ENCODE measurements at regions not wholly inside any gene's neighbourhood (a gene's known extent, or its start where the extent isn't known, plus 50 kb on each side); places are given as distances from the start of the nearest gene placed in this dataset.

DNA sequence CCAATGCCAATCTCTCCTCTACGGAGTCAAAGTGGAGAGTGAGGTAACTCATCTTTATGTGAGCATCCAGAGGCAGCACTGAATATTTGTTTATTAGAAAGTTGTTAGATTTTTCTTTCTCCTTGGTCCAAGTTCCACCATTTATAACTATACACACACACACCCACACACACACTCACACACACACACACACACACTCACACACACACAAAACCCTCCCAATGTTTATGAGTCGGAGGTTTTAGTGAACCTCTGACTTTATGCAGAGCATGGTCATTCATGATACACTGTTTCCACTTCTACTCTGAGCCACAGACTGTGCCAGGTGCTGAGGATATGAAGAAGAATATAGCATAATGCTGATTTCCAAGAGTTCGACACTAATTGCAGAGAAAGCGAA is 132.9 kb upstream of the CCDC68 start:
- DNase-seq (ENCODE audit: low spot score) (no peak), ATAC-seq (no peak)
- H3K4me1 ChIP-seq (ENCODE audit: insufficient read depth) = no peaks in the 10 kb centered on the region
- no peak overlapping the region for H3K27ac Mint-ChIP-seq
- H3K27me3 ChIP-seq (ENCODE audit: insufficient read depth) = no peaks in the 10 kb centered on the region
- H3K4me1 Mint-ChIP-seq = peaks cover 9% of the 10 kb centered on the region
- no peaks in the 10 kb centered on the region for H4K20me1 ChIP-seq (replicated peaks; ENCODE audit: insufficient read depth)
- no peak for TF ChIP-seq NANOG (IDR thresholded peaks at IDR 0.05; ENCODE audit: borderline replicate concordance)
- TF ChIP-seq EZH2phosphoT487 (IDR thresholded peaks at IDR 0.05; ENCODE audit: unreplicated experiment) = no peak
- TF ChIP-seq, protein P1, sequence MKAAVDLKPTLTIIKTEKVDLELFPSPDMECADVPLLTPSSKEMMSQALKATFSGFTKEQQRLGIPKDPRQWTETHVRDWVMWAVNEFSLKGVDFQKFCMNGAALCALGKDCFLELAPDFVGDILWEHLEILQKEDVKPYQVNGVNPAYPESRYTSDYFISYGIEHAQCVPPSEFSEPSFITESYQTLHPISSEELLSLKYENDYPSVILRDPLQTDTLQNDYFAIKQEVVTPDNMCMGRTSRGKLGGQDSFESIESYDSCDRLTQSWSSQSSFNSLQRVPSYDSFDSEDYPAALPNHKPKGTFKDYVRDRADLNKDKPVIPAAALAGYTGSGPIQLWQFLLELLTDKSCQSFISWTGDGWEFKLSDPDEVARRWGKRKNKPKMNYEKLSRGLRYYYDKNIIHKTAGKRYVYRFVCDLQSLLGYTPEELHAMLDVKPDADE (IDR thresholded peaks at IDR 0.05) = no peak
- no peak for TF ChIP-seq JUNB (IDR thresholded peaks at IDR 0.05; ENCODE audit: unreplicated experiment)
- no peak for TF ChIP-seq CREB1 (CRISPR knock-in tag; IDR thresholded peaks at IDR 0.05; ENCODE audit: low read depth)
- no peak for TF ChIP-seq STAT1 (IDR thresholded peaks at IDR 0.05; ENCODE audit: unreplicated experiment)
- no peak for TF ChIP-seq ZNF331 (CRISPR knock-in tag; IDR thresholded peaks at IDR 0.05; ENCODE audit: low read depth)
- no peak for TF ChIP-seq POLR2AphosphoS5 (IDR thresholded peaks at IDR 0.05; ENCODE audit: low read depth)
- TF ChIP-seq, protein P2, sequence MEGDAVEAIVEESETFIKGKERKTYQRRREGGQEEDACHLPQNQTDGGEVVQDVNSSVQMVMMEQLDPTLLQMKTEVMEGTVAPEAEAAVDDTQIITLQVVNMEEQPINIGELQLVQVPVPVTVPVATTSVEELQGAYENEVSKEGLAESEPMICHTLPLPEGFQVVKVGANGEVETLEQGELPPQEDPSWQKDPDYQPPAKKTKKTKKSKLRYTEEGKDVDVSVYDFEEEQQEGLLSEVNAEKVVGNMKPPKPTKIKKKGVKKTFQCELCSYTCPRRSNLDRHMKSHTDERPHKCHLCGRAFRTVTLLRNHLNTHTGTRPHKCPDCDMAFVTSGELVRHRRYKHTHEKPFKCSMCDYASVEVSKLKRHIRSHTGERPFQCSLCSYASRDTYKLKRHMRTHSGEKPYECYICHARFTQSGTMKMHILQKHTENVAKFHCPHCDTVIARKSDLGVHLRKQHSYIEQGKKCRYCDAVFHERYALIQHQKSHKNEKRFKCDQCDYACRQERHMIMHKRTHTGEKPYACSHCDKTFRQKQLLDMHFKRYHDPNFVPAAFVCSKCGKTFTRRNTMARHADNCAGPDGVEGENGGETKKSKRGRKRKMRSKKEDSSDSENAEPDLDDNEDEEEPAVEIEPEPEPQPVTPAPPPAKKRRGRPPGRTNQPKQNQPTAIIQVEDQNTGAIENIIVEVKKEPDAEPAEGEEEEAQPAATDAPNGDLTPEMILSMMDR (conservative IDR thresholded peaks at IDR 0.05; ENCODE audit: low read depth in 2 of 2) = no peak
- TF ChIP-seq, protein P3, sequence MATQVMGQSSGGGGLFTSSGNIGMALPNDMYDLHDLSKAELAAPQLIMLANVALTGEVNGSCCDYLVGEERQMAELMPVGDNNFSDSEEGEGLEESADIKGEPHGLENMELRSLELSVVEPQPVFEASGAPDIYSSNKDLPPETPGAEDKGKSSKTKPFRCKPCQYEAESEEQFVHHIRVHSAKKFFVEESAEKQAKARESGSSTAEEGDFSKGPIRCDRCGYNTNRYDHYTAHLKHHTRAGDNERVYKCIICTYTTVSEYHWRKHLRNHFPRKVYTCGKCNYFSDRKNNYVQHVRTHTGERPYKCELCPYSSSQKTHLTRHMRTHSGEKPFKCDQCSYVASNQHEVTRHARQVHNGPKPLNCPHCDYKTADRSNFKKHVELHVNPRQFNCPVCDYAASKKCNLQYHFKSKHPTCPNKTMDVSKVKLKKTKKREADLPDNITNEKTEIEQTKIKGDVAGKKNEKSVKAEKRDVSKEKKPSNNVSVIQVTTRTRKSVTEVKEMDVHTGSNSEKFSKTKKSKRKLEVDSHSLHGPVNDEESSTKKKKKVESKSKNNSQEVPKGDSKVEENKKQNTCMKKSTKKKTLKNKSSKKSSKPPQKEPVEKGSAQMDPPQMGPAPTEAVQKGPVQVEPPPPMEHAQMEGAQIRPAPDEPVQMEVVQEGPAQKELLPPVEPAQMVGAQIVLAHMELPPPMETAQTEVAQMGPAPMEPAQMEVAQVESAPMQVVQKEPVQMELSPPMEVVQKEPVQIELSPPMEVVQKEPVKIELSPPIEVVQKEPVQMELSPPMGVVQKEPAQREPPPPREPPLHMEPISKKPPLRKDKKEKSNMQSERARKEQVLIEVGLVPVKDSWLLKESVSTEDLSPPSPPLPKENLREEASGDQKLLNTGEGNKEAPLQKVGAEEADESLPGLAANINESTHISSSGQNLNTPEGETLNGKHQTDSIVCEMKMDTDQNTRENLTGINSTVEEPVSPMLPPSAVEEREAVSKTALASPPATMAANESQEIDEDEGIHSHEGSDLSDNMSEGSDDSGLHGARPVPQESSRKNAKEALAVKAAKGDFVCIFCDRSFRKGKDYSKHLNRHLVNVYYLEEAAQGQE (IDR thresholded peaks at IDR 0.05; ENCODE audit: unreplicated experiment) = no peak
- no peak for TF ChIP-seq EZH2 (IDR thresholded peaks at IDR 0.05; ENCODE audit: low read depth, unreplicated experiment)
- TF ChIP-seq ZNF114 (CRISPR knock-in tag; IDR thresholded peaks at IDR 0.05) = no peak
- TF ChIP-seq, protein P4, sequence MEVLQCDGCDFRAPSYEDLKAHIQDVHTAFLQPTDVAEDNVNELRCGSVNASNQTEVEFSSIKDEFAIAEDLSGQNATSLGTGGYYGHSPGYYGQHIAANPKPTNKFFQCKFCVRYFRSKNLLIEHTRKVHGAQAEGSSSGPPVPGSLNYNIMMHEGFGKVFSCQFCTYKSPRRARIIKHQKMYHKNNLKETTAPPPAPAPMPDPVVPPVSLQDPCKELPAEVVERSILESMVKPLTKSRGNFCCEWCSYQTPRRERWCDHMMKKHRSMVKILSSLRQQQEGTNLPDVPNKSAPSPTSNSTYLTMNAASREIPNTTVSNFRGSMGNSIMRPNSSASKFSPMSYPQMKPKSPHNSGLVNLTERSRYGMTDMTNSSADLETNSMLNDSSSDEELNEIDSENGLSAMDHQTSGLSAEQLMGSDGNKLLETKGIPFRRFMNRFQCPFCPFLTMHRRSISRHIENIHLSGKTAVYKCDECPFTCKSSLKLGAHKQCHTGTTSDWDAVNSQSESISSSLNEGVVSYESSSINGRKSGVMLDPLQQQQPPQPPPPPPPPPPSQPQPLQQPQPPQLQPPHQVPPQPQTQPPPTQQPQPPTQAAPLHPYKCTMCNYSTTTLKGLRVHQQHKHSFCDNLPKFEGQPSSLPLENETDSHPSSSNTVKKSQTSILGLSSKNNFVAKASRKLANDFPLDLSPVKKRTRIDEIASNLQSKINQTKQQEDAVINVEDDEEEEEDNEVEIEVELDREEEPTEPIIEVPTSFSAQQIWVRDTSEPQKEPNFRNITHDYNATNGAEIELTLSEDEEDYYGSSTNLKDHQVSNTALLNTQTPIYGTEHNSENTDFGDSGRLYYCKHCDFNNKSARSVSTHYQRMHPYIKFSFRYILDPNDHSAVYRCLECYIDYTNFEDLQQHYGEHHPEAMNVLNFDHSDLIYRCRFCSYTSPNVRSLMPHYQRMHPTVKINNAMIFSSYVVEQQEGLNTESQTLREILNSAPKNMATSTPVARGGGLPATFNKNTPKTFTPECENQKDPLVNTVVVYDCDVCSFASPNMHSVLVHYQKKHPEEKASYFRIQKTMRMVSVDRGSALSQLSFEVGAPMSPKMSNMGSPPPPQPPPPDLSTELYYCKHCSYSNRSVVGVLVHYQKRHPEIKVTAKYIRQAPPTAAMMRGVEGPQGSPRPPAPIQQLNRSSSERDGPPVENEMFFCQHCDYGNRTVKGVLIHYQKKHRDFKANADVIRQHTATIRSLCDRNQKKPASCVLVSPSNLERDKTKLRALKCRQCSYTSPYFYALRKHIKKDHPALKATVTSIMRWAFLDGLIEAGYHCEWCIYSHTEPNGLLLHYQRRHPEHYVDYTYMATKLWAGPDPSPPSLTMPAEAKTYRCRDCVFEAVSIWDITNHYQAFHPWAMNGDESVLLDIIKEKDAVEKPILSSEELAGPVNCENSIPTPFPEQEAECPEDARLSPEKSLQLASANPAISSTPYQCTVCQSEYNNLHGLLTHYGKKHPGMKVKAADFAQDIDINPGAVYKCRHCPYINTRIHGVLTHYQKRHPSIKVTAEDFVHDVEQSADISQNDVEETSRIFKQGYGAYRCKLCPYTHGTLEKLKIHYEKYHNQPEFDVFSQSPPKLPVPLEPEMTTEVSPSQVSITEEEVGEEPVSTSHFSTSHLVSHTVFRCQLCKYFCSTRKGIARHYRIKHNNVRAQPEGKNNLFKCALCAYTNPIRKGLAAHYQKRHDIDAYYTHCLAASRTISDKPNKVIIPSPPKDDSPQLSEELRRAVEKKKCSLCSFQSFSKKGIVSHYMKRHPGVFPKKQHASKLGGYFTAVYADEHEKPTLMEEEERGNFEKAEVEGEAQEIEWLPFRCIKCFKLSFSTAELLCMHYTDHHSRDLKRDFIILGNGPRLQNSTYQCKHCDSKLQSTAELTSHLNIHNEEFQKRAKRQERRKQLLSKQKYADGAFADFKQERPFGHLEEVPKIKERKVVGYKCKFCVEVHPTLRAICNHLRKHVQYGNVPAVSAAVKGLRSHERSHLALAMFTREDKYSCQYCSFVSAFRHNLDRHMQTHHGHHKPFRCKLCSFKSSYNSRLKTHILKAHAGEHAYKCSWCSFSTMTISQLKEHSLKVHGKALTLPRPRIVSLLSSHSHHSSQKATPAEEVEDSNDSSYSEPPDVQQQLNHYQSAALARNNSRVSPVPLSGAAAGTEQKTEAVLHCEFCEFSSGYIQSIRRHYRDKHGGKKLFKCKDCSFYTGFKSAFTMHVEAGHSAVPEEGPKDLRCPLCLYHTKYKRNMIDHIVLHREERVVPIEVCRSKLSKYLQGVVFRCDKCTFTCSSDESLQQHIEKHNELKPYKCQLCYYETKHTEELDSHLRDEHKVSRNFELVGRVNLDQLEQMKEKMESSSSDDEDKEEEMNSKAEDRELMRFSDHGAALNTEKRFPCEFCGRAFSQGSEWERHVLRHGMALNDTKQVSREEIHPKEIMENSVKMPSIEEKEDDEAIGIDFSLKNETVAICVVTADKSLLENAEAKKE (CRISPR knock-in tag; IDR thresholded peaks at IDR 0.05) = no peak
- no peak overlapping the region for H2AFZ ChIP-seq
- no peak overlapping the region for H3K27ac ChIP-seq (ENCODE audit: low read depth)
- H3F3A ChIP-seq (replicated peaks; ENCODE audit: low read depth) = no peaks in the 10 kb centered on the region
- no peak overlapping the region for H3K4me3 Mint-ChIP-seq
- no peak overlapping the region for H3K4me3 ChIP-seq
- H3K36me3 ChIP-seq (ENCODE audit: insufficient read depth) = no peaks in the 10 kb centered on the region
- peaks cover 9% of the 10 kb centered on the region; the same call in 1 of the 2 replicates for H3K9me2 ChIP-seq (ENCODE audit: insufficient read depth)
- no peaks in the 10 kb centered on the region for H3K9me3 Mint-ChIP-seq
- H3K4me2 ChIP-seq = no peak overlapping the region
- H3K27me3 Mint-ChIP-seq (ENCODE audit: insufficient read depth, low read depth, poor library complexity) = no peaks in the 10 kb centered on the region
- no peaks in the 10 kb centered on the region for H3K36me3 Mint-ChIP-seq (ENCODE audit: low read depth)
- H3K79me2 ChIP-seq (replicated peaks; ENCODE audit: insufficient read depth) = no peaks in the 10 kb centered on the region
